Glutamatergic neuron (in vitro differentiated cells): ENCODE measurements at regions not wholly inside any gene's neighbourhood (a gene's known extent, or its start where the extent isn't known, plus 50 kb on each side); places are given as distances from the start of the nearest gene placed in this dataset.

Experiments
- DNase-seq: peaks from one replicate; pipeline ENCODE4 v3.0.0; 2022
- H3K27ac Mint-ChIP-seq: one replicate; pipeline ENCODE4 v1.8.0; 2020; ENCODE audit warnings: mild to moderate bottlenecking, mixed read lengths, inconsistent platforms; ENCODE audit not compliant: unreplicated experiment
- H3K27me3 Mint-ChIP-seq: one replicate; pipeline ENCODE4 v1.8.0; 2020; ENCODE audit warnings: mild to moderate bottlenecking, moderate library complexity, mixed read lengths, inconsistent platforms; ENCODE audit not compliant: unreplicated experiment
- H3K36me3 Mint-ChIP-seq: one replicate; pipeline ENCODE4 v1.8.0; 2020; ENCODE audit warnings: mild to moderate bottlenecking, mixed read lengths, inconsistent platforms; ENCODE audit not compliant: unreplicated experiment
- H3K4me1 Mint-ChIP-seq: one replicate; pipeline ENCODE4 v1.8.0; 2020; ENCODE audit warnings: mild to moderate bottlenecking, low read depth, mixed read lengths, inconsistent platforms; ENCODE audit not compliant: unreplicated experiment
- H3K4me3 Mint-ChIP-seq: one replicate; pipeline ENCODE4 v1.8.0; 2020; ENCODE audit warnings: mild to moderate bottlenecking, mixed read lengths, inconsistent platforms; ENCODE audit not compliant: unreplicated experiment
- H3K9me3 Mint-ChIP-seq: one replicate; pipeline ENCODE4 v1.8.0; 2020; ENCODE audit warnings: mild to moderate bottlenecking, moderate library complexity, mixed read lengths, inconsistent platforms; ENCODE audit not compliant: unreplicated experiment
- CTCF ChIP-seq: fragments of 200-600 bp; sonication (generic); IDR thresholded peaks from one replicate; pipeline ENCODE4 v1.5.0; 2021; ENCODE audit not compliant: partially characterized antibody, unreplicated experiment

- no peak for DNase-seq
- no peaks in the 10 kb centered on the region for H3K27me3 Mint-ChIP-seq
- TF ChIP-seq CTCF = no peak
- peaks cover 1% of the 10 kb centered on the region for H3K9me3 Mint-ChIP-seq
- H3K4me1 Mint-ChIP-seq = peaks cover 33% of the 10 kb centered on the region
- no peaks in the 10 kb centered on the region for H3K36me3 Mint-ChIP-seq
- no peak overlapping the region for H3K4me3 Mint-ChIP-seq
- H3K27ac Mint-ChIP-seq = no peak overlapping the region
These were observed 364.4 kb downstream of the CSNK1G3 start for GRCh38 chr5:123876276-123876790.

- peaks cover 32% of the 10 kb centered on the region for H3K4me1 Mint-ChIP-seq
- peak overlapping the region; percentile 44 for H3K4me3 Mint-ChIP-seq
- peaks cover 4% of the 10 kb centered on the region for H3K9me3 Mint-ChIP-seq
- no peaks in the 10 kb centered on the region for H3K27me3 Mint-ChIP-seq
- H3K36me3 Mint-ChIP-seq = peaks cover 4% of the 10 kb centered on the region
- DNase-seq = peak; percentile 23
- no peak for TF ChIP-seq CTCF
- no peak overlapping the region for H3K27ac Mint-ChIP-seq
These were observed 363.7 kb downstream of the CSNK1G3 start for GRCh38 chr5:123875561-123876275.

GRCh38 chr5:123874600-123875201, 362.7 kb downstream of the CSNK1G3 start:
- H3K27ac Mint-ChIP-seq = peak overlapping the region; percentile 73
- TF ChIP-seq CTCF = no peak
- H3K9me3 Mint-ChIP-seq = peaks cover 4% of the 10 kb centered on the region
- peaks cover 32% of the 10 kb centered on the region for H3K4me1 Mint-ChIP-seq
- DNase-seq = no peak
- peaks cover 4% of the 10 kb centered on the region for H3K36me3 Mint-ChIP-seq
- no peaks in the 10 kb centered on the region for H3K27me3 Mint-ChIP-seq
- peak overlapping the region; percentile 43 for H3K4me3 Mint-ChIP-seq

GRCh38 chr5:123873846-123874245, 361.9 kb downstream of the CSNK1G3 start:
- H3K36me3 Mint-ChIP-seq = peaks cover 4% of the 10 kb centered on the region
- no peaks in the 10 kb centered on the region for H3K27me3 Mint-ChIP-seq
- peaks cover 32% of the 10 kb centered on the region for H3K4me1 Mint-ChIP-seq
- no peak for DNase-seq
- TF ChIP-seq CTCF = no peak
- no peak overlapping the region for H3K4me3 Mint-ChIP-seq
- H3K9me3 Mint-ChIP-seq = peaks cover 4% of the 10 kb centered on the region
- no peak overlapping the region for H3K27ac Mint-ChIP-seq

GRCh38 chr5:123871373-123871772, 359.4 kb downstream of the CSNK1G3 start:
- Mint-ChIP-seq H3K4me3 (no peak overlapping the region), H3K9me3 (peaks cover 5% of the 10 kb centered on the region), H3K36me3 (peaks cover 10% of the 10 kb centered on the region), H3K27me3 (no peaks in the 10 kb centered on the region), H3K27ac (no peak overlapping the region), H3K4me1 (peaks cover 26% of the 10 kb centered on the region)
- DNase-seq = no peak
- no peak for TF ChIP-seq CTCF
